HCT116 (cell line): ENCODE measurements at regions not wholly inside any gene's neighbourhood (a gene's known extent, or its start where the extent isn't known, plus 50 kb on each side); places are given as distances from the start of the nearest gene placed in this dataset.
"Not testable (repeated sequence)": the region's sequence is repeated elsewhere in the genome, so short reads cannot be mapped to it uniquely, and the experiment has no call there.

Experiments used
- EZH2 ChIP-seq: fragments of 200-600 bp; sonication (generic); IDR thresholded peaks from 2 replicates; pipeline ENCODE4 v1.6.1; 2017; ENCODE audit warnings: antibody characterized with exemption, mixed run types
- POLR2A ChIP-seq: IDR thresholded peaks from 2 replicates; pipeline ENCODE4 v1.7.0; 2011; ENCODE audit warnings: borderline replicate concordance; ENCODE audit not compliant: insufficient read depth, insufficient read length; ENCODE audit errors: extremely low read depth
- TF ChIP-seq, protein P1 (sequence below): IDR thresholded peaks from 2 replicates; pipeline ENCODE4 v1.6.1; 2012; ENCODE audit warnings: low read depth
- TF ChIP-seq, protein P2 (sequence below), 3 experiments: fragments of 200-600 bp in 1 of 3; sonication (generic) in 1 of 3; IDR thresholded peaks in 2 of 3; conservative IDR thresholded peaks in 1 of 3; 2 replicates each; pipeline ENCODE4 v1.5.1; 2012 to 2017; ENCODE audit warnings: low read depth in 2 of 3, low read length in 2 of 3, antibody characterized with exemption in 1 of 3, borderline replicate concordance in 1 of 3, control low read depth in 1 of 3, mild to moderate bottlenecking in 1 of 3, mixed read lengths in 1 of 3, mixed run types in 1 of 3, moderate library complexity in 1 of 3; ENCODE audit not compliant: insufficient read depth in 1 of 3

DNA sequence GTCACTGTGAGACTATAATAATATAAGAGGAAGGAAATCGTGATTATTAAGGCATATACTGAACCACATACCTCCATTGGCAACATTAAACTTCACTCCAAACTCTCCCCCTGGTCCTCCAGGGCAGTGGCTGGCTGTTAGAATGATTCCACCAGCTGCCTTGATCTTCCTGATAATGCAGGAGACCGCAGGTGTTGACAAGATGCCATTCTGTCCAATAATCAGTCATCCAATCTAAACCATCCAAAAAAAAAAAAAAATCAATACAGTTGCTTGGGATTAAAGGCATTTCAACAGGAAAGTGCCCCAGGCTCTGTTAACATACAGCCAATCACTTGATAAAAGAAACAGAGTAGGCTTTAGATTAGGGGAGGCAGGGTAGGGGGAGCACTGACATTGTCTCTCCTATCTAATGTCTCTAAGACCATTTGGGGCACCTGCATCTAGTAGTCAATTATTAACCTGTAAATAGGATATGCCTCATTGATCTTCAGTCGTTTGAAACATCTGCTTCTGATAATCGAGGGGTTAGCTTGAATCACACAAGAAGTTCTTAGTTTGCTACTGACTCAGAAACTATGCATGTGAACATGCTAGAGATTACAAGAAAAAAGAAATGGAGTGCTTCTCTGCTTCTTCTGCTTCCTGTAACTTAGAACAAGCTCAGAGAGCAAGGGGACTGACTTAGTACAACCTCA lies 74.7 kb downstream of the FOXD4L6 start:
- TF ChIP-seq, protein P1, sequence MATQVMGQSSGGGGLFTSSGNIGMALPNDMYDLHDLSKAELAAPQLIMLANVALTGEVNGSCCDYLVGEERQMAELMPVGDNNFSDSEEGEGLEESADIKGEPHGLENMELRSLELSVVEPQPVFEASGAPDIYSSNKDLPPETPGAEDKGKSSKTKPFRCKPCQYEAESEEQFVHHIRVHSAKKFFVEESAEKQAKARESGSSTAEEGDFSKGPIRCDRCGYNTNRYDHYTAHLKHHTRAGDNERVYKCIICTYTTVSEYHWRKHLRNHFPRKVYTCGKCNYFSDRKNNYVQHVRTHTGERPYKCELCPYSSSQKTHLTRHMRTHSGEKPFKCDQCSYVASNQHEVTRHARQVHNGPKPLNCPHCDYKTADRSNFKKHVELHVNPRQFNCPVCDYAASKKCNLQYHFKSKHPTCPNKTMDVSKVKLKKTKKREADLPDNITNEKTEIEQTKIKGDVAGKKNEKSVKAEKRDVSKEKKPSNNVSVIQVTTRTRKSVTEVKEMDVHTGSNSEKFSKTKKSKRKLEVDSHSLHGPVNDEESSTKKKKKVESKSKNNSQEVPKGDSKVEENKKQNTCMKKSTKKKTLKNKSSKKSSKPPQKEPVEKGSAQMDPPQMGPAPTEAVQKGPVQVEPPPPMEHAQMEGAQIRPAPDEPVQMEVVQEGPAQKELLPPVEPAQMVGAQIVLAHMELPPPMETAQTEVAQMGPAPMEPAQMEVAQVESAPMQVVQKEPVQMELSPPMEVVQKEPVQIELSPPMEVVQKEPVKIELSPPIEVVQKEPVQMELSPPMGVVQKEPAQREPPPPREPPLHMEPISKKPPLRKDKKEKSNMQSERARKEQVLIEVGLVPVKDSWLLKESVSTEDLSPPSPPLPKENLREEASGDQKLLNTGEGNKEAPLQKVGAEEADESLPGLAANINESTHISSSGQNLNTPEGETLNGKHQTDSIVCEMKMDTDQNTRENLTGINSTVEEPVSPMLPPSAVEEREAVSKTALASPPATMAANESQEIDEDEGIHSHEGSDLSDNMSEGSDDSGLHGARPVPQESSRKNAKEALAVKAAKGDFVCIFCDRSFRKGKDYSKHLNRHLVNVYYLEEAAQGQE = not testable (repeated sequence)
- TF ChIP-seq, protein P2, sequence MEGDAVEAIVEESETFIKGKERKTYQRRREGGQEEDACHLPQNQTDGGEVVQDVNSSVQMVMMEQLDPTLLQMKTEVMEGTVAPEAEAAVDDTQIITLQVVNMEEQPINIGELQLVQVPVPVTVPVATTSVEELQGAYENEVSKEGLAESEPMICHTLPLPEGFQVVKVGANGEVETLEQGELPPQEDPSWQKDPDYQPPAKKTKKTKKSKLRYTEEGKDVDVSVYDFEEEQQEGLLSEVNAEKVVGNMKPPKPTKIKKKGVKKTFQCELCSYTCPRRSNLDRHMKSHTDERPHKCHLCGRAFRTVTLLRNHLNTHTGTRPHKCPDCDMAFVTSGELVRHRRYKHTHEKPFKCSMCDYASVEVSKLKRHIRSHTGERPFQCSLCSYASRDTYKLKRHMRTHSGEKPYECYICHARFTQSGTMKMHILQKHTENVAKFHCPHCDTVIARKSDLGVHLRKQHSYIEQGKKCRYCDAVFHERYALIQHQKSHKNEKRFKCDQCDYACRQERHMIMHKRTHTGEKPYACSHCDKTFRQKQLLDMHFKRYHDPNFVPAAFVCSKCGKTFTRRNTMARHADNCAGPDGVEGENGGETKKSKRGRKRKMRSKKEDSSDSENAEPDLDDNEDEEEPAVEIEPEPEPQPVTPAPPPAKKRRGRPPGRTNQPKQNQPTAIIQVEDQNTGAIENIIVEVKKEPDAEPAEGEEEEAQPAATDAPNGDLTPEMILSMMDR (IDR thresholded peaks at IDR 0.05 in 2 of 3, conservative IDR thresholded peaks at IDR 0.05 in 1 of 3; ENCODE audit: borderline replicate concordance in 1 of 3, insufficient read depth in 1 of 3, low read depth in 2 of 3, low read length in 2 of 3) = not testable (repeated sequence)
- TF ChIP-seq POLR2A, EZH2: not testable (repeated sequence)
